ENCODE measurements at regions not wholly inside any gene's neighbourhood (a gene's known extent, or its start where the extent isn't known, plus 50 kb on each side); places are given as distances from the start of the nearest gene placed in this dataset.

GRCh38 chr5:169369130-169369529, 68.2 kb upstream of the SLIT3 start:
- TF ChIP-seq CTCF (IDR thresholded peaks at IDR 0.05; ENCODE audit: insufficient read depth, low read length) (no peak), POLR2AphosphoS5 (IDR thresholded peaks at IDR 0.05; ENCODE audit: low read depth) (no peak), GABPA (IDR thresholded peaks at IDR 0.05; ENCODE audit: low read depth) (no peak), SPI1 (IDR thresholded peaks at IDR 0.05; ENCODE audit: borderline replicate concordance, low read depth) (no peak)

Data from HL-60 (cell line).